Left cardiac atrium (tissue), 4 donors: ENCODE measurements at regions not wholly inside any gene's neighbourhood (a gene's known extent, or its start where the extent isn't known, plus 50 kb on each side); places are given as distances from the start of the nearest gene placed in this dataset.

Experiments
- ATAC-seq, 2 donors: fragments of 200-7000 bp; cut with Tn5 transposase; one replicate each; pipeline ENCODE4 v1.9.1; 2020; ENCODE audit warnings: mild to moderate bottlenecking in 2 of 2, moderate library complexity in 2 of 2
- DNase-seq: peaks from one replicate; pipeline ENCODE4 v3.0.0-alpha.2; 2020
- intact Hi-C, 2 donors: fragments of 100-400 bp; cut with DNase I; formaldehyde crosslinking; loops; one replicate each; pipeline versions ENCODE4 v1.14.1 to v1.15.1; 2022 to 2023
- donor health status: DM: no; HTN: yes; CAD: no.
- donor health status: DM: no; HTN: yes; CAD: no; lungs with severe emphysema.
- donor health status: DM: yes; HTN: yes; CAD: no.
- donor health status: Dilated cardiomyopathy.

DNA sequence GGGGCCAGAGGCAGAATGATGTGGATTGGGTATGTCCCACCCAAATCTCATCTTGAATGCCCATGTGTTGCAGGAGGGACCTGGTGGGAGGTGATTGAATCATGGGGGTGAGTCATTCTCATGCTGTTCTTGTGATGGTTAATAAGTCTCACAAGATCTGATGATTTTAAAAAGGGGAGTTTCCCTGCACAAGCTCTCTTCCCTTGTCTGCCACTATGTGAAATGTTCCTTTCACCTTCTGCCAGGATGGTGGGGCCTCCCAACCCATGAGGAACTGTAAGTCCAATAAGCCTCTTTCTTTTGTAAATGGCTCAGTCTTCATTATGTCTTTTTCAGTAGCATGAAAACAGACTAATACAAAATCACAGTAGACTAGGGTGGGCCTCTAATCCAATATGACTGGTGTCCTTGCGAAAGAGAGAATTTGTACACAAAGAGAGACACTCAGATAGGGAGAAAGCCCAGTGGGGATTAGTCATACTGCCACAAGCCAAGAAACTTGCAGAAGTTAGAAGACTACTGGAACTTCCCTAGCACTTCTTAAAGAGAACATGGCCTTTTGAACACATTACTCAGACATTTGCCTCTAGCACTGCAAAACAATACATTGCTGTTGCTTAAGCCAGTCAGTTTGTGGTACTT lies 68.4 kb downstream of the ANXA1 start:
- peak in 1 of 2 donors; percentile 91 for ATAC-seq
- intact Hi-C loops, result no loop called here
- no peak for DNase-seq

DNA sequence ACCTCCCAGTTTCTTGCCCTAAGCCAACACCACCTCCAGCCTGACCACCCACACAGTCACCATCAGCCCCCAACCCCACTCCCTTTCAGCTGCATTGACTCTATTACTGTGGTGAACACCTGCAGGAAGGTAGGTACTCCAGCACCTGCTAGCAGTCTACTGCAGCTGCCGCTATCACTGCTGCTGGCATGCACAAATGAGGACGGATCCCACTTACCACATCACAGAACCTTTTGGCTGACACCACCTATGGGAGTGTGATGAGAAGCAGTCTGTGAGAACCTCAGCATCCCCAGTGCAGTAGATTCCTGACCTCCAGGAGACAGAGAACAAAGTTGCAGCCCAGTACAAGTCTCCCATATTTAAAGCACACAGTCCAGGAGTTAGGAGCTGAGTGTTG lies 71.9 kb downstream of the ANXA1 start:
- DNase-seq (no peak), ATAC-seq (no peak)
- intact Hi-C loops, result no loop called here

DNA sequence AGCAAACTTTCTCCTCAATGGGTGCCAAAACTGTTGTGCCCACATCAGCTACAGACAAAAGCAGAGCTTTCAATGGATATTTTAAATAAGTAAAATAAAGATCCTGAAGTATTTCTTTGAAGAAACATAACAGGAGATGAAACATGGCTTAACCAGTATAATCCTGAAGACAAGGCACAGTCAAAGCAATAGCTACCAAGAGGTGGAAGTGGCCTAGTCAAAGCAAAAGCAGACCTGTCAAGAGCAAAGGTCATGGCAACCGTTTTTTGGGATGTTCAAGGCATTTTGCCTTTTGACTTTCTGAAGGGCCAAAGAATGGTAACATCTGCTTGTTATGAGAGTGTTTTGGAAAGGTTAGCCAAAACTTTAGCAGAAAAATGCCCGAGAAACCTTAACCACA lies 77.9 kb downstream of the ANXA1 start:
- intact Hi-C loops, result no loop called here
- ATAC-seq, result no peak
- no peak for DNase-seq

DNA sequence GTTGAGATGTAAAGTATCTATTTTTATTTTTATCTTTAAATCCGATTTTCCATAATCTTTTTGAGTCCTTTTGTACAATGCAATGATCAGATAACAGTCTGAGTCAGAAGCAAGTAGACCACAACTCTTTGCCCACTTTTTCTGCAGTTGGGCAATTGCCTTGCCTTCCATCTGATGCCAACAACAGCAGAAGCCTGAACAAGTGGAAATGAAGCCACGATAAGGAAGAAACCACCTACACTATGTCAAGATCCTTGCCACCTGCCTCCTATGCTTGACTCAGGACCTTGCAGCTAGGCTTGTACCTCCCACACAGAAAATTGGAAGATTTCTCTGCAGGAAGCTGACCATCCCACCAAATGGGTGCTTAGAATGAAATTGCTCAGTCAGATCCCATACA lies 78.6 kb downstream of the ANXA1 start:
- no peak for DNase-seq
- intact Hi-C loops, result no loop called here
- no peak for ATAC-seq

DNA sequence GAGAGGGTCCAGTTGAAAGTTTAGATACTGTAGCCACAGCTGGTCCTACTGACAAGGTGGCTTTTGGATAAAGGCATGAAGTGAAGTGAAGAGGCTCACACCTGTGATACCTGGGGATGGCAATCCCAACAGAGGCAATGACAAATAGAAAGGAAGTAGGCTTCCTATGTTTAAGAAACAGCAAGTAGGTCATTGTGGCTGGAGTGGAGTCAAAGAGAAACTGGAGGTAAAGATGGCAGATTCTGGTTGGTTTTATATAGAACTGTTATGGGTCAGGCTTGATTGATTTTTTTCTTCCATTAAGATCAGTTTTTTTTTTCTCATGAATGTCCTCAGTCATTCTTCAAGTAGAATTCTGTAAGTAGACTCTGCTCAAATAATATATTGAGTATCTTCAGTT lies 79.5 kb downstream of the ANXA1 start:
- ATAC-seq, result no peak
- intact Hi-C loops, result no loop called here
- no peak for DNase-seq

DNA sequence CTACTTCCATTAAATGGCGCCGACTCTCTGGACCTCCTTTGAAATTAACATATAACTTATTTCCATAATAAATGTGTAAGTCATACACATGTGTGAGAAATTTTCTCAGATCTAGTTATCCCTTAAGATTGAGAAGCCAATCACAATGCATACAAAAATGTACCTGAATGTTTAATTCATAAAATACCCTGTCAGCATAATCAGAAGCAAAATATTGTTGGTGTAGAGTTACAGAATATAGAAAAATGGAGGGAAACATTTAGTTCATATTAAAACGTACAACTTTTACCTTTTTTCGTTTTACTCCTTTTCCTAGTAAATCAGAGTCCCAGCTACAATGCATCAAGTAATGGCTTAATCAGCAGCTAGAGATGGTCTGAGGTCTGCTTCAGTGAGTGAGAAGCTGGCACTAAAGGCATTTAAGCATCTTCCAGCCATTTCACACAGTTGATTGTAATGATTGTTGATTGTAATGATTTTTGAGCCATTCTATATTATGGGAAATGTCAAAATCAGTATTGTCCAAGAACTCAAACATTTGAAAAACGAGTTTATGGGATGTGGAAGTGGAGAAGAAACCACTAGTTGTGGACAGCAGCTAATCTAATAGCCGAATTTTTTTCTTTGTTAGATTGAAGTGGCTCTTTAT lies 81.8 kb downstream of the ANXA1 start:
- intact Hi-C loops, result no loop called here
- ATAC-seq (no peak), DNase-seq (no peak)

DNA sequence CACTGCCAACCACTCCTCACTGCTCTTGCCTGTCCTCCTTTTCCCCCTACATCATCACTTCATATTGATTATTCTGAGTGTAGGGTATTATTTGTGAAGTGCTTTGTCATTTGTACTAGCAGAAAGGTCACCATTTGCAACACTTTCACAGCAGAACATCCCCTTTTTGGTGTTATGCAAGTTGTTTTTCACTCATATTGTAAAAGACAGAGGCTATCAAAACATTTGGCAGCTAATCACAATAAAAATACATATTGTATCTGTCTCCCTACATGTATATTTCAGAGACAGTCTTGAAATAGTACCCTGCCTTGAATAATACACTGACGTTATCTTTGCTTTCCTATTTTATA lies 82.3 kb downstream of the ANXA1 start:
- no peak for ATAC-seq
- no peak for DNase-seq
- intact Hi-C loops, result no loop called here

DNA sequence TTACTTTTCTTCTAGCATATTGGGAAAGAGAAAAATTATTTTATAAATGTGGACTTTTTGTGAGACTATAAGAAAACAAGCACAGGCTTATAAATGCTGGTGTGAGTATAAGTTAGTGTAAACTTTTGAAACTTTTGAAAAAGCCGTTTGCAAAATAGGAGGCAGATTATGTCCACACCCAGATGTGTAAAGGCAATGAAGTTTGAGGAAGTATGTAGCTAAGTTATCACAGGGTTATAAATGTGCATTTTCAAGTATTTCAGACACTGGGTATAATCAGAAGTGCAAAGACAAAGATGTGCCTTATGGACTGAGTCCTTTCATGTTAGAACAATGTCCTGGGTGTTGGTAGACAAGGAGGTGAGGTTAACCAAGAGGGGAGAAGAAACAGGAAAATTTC lies 85.5 kb downstream of the ANXA1 start:
- ATAC-seq (no peak), DNase-seq (no peak)
- intact Hi-C loops, result no loop called here

DNA sequence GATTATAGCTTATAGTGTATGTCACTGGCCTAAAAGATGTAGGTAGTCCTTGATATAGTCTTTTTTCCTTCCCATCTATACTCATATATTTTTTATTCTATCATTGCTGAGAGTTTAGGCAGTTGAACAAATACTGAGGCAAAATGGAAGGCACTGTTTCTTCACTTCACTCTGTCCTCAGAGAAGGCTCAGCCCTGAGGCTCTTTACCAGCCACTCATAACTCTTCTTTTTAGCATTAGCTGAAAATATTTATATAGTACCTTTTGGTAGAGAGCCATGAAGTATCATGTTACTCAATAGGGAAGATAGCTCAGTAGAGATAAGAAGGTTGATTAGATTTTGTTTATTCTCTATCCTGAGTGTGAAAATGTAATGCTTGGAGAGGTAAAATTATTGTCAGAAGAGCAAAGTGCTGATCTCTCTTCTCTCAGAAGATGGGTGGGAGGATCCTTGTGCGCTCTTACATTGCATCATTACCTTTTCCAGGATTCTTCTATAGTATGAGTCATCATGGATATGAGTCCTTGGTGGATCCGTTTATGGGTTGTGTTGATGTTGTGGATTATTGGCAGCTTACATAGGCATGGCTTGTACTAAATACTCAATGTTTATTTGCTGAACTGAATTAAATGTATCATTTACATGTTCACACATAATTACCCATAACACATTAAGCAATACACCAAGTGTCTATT lies 88.1 kb downstream of the ANXA1 start:
- DNase-seq (no peak), ATAC-seq (peak in 1 of 2 donors; percentile 47)
- intact Hi-C loops, result no loop called here

DNA sequence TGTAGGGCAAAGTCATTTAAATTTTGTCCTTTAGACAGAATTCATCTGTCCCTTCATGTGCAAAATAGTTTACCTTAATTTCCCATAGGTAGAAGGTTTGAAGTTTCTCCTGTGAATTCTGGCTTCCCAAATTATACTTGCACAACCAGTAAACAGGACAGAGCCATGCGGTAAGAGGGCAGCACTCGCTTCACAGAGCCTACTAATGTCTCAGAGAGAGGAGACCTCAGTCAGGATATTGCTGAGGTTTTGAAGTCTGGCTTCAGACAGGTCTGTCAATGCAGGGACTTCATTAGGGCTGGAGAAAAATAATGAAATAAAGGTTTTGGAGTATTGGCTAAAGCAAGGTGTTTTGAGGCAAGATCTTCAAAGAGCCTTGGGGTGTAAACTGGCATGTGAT lies 91.4 kb downstream of the ANXA1 start:
- no peak for ATAC-seq
- no peak for DNase-seq
- intact Hi-C loops, result no loop called here

DNA sequence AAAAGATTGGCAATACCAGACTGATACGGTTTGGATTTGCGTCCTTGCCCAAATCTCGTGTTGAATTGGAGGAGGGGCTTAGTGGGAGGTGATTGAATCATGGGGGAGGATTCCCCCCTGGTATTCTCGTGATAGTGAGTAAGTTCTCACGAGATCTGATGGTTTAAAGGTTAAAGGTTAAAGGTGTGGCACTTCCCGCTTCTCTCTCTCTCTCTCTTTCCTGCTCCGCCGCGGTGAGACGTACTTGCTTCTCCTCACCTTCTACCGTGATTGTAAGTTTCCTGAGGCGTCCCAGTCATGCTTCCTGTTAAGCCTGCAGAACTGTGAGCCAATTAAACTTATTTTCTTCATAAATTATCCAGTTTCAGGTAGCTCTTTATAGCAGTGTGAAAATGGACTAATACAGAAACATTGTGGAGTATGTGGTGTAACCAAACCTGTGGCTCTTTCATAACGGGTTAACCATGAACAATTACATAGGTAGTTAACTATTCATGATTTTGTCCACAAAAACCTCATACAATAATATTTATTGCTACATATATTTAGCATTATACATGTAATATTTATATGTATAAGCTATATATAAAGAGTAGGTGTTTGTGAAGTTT lies 107.5 kb downstream of the ANXA1 start:
- intact Hi-C loops, result no loop called here
- ATAC-seq, result no peak

DNA sequence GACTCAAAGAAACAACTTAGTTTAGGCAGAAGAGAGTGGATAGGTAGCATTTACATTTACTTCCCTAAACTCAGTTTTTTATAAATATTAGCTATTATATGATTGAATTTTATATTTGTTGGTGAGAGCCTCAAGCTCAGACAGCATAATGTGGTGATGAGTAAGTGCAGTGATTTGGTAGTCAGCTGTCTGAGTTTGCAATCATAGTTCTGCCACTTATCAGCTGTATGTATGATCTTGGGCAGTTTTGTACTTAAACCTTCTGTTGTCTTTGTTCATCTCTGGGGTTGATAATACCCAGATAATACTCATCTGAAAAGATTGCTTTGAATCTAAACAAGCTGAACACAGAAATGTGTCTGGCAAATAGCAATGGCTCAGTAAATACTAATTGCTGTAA lies 108.8 kb downstream of the ANXA1 start:
- DNase-seq (no peak), ATAC-seq (no peak)
- intact Hi-C loops, result no loop called here

More for the DNA sequence above, 107.5 kb downstream of the ANXA1 start:
- no peak for DNase-seq

DNA sequence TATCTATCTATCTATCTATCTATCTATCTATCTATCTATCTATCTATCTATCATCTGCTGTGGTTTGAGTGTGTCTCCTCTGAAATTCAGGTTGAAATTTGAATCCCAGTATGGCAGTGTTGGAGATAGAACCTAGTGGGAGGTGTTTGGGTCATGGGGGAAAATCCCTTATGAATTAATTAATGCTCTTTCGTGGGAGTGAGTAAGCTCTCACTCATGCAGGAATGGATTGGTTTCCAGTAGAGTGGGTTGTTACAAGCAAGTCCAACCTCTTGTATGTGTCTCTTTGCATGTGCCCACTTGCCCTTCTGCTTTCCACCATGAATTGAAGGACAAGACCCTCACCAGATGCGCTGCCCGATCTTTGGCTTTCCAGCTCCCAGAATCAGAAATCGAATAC lies 113.0 kb downstream of the ANXA1 start:
- DNase-seq (no peak), ATAC-seq (no peak)
- intact Hi-C loops, result loop anchor here in 1 of 2 donors (5.0 kb wide), 1 partner anchor 303 kb away; no protein-coding TSS in a partner anchor

DNA sequence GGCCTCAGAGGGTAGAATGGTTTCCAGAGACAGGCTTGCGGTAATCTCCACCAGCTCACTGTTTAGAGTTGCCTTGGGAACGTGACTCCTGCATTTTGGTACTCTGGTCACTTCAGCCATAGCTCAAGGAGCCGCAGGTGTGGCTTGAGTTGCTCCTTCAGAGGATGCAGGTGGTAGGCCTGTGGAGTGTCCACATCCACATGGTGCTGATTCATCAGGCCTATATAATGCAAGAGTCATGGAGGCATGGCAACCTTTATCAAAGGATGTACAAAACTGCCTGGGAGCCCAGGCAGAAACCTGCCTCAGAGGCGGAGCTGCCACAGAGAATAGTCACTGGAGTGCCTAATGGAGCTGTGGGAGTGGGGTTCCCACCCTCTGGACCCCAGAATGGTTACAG lies 114.2 kb downstream of the ANXA1 start:
- ATAC-seq (no peak), DNase-seq (no peak)
- intact Hi-C loops, result loop anchor here in 1 of 2 donors (5.0 kb wide), 1 partner anchor 301 kb away; no protein-coding TSS in a partner anchor

DNA sequence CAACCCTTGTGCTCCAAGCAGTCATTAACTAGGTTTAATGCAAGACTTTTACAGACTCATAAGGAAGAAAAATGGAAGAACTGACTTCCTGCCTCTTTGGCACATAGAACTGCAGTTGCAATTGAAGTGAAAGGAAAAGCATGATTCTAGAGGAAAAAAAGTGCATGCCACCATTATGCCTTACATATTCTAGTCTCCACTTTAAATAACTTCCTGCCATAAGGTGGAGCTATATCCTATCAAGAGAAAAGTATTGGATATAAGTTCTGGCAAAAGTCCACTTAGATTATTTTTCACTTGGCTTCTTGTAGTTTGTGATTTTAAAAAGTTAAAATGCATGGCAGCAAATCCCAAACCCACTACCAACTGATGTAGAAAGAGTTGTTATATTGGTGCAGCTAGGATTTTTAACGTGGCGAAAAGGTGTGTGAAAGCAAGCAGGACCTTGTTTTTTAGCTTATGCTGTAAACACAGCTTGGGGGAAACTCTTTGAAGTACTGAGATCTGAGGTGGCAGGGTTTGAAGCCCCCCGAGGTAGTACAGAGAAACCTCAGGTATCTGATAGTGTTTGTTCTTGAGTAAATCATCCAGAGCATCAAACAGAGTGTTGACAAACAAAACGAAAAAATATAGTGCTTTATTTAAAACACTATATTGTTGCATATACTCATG lies 117.9 kb downstream of the ANXA1 start:
- ATAC-seq, result no peak
- DNase-seq, result no peak
- intact Hi-C loops, result loop anchor here (5.0 kb wide), 1 partner anchor 298 kb away; no protein-coding TSS in a partner anchor

DNA sequence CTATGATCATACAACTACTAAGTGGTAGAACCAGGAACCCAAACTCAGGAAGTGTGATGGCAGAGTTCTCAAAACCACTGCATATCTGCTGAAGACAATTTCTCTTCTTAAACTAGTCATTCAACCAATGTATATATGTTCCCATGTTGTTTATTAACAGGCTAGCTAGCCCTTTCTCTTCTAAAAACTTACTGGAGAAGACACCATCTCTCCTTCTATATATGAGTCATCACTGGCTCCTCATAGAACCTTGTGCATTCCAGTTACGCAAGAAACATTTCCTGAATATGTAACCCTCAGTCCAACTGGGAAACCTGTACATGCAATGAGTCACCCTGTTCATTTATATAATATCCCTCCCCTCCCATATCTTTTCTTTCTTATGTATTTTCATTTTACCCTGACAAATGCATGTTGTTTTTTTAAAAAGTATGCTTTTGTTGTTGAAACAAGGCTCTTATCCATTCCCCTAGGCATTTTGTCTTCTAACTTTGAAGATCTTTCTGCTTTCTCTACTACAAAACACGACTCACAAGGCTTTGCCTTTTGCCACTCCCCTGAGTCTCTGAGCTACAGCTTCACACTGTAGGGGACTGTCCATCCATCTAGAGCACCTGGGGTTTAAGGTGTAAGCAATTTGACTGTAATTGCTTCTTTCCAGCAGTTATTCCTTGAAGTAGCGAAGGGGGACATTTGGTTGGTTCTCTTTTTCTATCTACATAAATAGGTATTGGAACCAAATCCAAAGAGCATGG lies 119.5 kb downstream of the ANXA1 start:
- peak; percentile 47 to 83 for ATAC-seq
- intact Hi-C loops, result loop anchor here in 1 of 2 donors (5.0 kb wide), 1 partner anchor 296 kb away; no protein-coding TSS in a partner anchor
- DNase-seq, result no peak

DNA sequence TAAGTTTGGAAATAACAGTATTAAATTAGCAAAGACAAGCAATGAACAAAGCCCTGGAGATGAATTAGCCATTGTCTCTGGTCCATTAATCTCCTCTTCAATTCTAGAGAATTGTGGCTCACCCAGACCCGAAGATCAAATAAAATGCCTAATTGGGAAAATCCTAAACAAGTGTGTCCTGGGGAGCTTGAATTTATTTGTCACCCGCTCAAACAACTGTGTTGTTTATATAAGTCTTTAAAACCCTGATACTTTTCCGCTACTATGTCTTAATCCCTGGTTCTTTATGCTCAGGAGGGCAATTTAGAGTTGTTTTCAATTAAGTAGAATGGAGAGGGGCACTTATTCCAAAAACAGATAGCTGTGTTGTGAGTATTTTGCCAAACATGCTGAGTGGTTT lies 128.4 kb downstream of the ANXA1 start:
- DNase-seq, result no peak
- no peak for ATAC-seq
- intact Hi-C loops, result no loop called here

DNA sequence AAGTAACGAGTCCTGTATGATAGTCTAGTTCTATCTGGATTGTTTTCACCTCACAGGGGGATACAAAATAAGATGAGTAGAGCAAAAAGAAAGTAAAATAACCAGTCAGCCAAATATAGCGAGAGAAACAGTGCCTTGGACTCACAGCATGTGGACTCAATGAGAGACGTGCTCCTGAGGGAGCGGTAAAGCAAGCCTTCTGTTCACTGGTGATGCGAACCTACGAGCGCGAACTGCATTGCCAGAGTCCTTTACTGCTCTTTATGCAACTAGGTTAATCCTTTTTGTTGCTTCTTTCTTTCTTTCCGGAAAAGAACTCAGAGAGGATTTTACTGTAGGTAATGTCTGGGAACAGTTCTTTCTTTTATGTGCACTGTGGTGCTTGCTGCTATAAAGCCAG lies 132.7 kb downstream of the ANXA1 start:
- ATAC-seq (no peak), DNase-seq (no peak)
- intact Hi-C loops, result no loop called here

DNA sequence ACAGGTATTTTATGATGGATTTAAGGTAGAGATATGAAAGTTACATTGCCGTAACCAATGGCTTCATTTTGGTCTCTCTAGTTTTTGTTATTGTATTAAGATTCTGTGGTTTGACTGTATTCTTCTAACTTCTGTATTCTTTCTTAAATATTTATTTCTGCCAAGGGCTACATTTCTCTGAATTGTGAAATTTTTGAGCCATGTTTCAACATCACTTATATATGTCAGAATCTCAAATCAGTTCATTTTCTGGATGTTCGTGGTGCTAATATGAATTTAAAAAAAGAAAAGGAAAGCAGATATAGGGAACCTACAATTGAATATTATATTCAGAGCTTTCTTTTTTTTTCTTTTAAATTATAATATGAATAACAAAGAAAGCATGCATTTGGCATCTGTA lies 142.7 kb downstream of the ANXA1 start:
- intact Hi-C loops, result no loop called here
- ATAC-seq (no peak), DNase-seq (no peak)
